Adrenal gland (tissue), 5 donors: ENCODE measurements at regions not wholly inside any gene's neighbourhood (a gene's known extent, or its start where the extent isn't known, plus 50 kb on each side); places are given as distances from the start of the nearest gene placed in this dataset.

Experiments
- POLR2A ChIP-seq, 2 donors: fragments of 450-650 bp; IDR thresholded peaks; one replicate each; pipeline ENCODE4 v1.6.1; 2017; ENCODE audit warnings: antibody characterized with exemption in 2 of 2, mild to moderate bottlenecking in 2 of 2, moderate library complexity in 1 of 2
- TF ChIP-seq, protein P1 (sequence below), 6 experiments: fragments of 450-650 bp in 4 of 6; fragments of 200-600 bp in 2 of 6; sonication (generic) in 1 of 6; IDR thresholded peaks; 1 replicate in 5 of 6; 2 replicates in 1 of 6; pipeline versions ENCODE4 v1.5.1 to v1.8.0; 2016 to 2021; ENCODE audit warnings: antibody characterized with exemption in 6 of 6, mild to moderate bottlenecking in 2 of 6, moderate library complexity in 1 of 6
- donor health status: DM: no; HTN: no; CAD: no.

DNA sequence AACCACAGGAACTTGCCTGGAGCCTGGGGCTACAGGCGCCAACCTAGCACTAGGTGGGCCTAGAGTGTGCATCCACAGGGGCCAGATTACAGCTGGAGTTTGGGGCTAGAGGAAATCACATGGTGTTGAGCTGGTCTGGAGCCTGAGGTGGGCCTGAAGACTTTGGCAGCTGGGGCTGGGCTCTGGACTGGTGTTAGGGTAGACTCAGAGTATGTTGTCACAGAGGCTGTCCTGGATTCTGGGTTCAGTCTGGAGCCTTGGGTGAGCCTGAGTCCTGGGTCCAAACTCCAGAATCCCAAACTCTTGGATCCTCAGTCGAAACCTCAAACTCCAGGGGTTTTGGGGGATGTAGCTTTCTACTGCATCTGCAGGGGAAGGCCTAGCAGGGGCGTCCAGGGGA is 356.7 kb downstream of the FRK start:
- TF ChIP-seq, protein P1, sequence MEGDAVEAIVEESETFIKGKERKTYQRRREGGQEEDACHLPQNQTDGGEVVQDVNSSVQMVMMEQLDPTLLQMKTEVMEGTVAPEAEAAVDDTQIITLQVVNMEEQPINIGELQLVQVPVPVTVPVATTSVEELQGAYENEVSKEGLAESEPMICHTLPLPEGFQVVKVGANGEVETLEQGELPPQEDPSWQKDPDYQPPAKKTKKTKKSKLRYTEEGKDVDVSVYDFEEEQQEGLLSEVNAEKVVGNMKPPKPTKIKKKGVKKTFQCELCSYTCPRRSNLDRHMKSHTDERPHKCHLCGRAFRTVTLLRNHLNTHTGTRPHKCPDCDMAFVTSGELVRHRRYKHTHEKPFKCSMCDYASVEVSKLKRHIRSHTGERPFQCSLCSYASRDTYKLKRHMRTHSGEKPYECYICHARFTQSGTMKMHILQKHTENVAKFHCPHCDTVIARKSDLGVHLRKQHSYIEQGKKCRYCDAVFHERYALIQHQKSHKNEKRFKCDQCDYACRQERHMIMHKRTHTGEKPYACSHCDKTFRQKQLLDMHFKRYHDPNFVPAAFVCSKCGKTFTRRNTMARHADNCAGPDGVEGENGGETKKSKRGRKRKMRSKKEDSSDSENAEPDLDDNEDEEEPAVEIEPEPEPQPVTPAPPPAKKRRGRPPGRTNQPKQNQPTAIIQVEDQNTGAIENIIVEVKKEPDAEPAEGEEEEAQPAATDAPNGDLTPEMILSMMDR (IDR thresholded peaks at IDR 0.05), result no peak
- TF ChIP-seq POLR2A (IDR thresholded peaks at IDR 0.05), result no peak
